ENCODE measurements at regions not wholly inside any gene's neighbourhood (a gene's known extent, or its start where the extent isn't known, plus 50 kb on each side); places are given as distances from the start of the nearest gene placed in this dataset.

GRCh38 chr5:105956456-105957196 lies 1714.1 kb downstream of the EFNA5 start:
- TF ChIP-seq CTCF (IDR thresholded peaks at IDR 0.05 in 4 of 5, conservative IDR thresholded peaks at IDR 0.05 in 1 of 5) (no peak), POLR2A (IDR thresholded peaks at IDR 0.05) (no peak)
